NCI-H2171 (cell line): ENCODE measurements at regions not wholly inside any gene's neighbourhood (a gene's known extent, or its start where the extent isn't known, plus 50 kb on each side); places are given as distances from the start of the nearest gene placed in this dataset.
"Not testable (repeated sequence)": the region's sequence is repeated elsewhere in the genome, so short reads cannot be mapped to it uniquely, and the experiment has no call there.

Source experiments
- DNase-seq: peaks from one replicate; lab custom pipeline; 2025; lab: John Stamatoyannopoulos, UW

- DNase-seq: peak; percentile 66
These were observed 255.9 kb upstream of the SULF2 start for GRCh38 chr20:48041078-48041780.

GRCh38 chr20:48040491-48040890 is 255.2 kb upstream of the SULF2 start:
- DNase-seq: no peak

GRCh38 chr20:48040051-48040450 is 254.8 kb upstream of the SULF2 start:
- DNase-seq: no peak

- no peak for DNase-seq
These were observed 254.2 kb upstream of the SULF2 start for GRCh38 chr20:48039514-48039913.

GRCh38 chr20:48038713-48039112 is 253.4 kb upstream of the SULF2 start:
- no peak for DNase-seq

GRCh38 chr20:48037798-48038197 is 252.5 kb upstream of the SULF2 start:
- not testable (repeated sequence) for DNase-seq

GRCh38 chr20:48035961-48036731 is 250.9 kb upstream of the SULF2 start:
- no peak for DNase-seq

- DNase-seq: no peak
These were observed 249.5 kb upstream of the SULF2 start for GRCh38 chr20:48034751-48035150.

- DNase-seq: not testable (repeated sequence)
These were observed 247.7 kb upstream of the SULF2 start for GRCh38 chr20:48033005-48033404.

GRCh38 chr20:48031122-48031521 is 245.8 kb upstream of the SULF2 start:
- no peak for DNase-seq

GRCh38 chr20:48026981-48027592 is 241.8 kb upstream of the SULF2 start:
- peak; percentile 32 for DNase-seq

- no peak for DNase-seq
These were observed 240.4 kb upstream of the SULF2 start for GRCh38 chr20:48025661-48026060.

- no peak for DNase-seq
These were observed 239.8 kb upstream of the SULF2 start for GRCh38 chr20:48025051-48025515.

GRCh38 chr20:48024539-48024938 is 239.3 kb upstream of the SULF2 start:
- DNase-seq: no peak

- DNase-seq: not testable (repeated sequence)
These were observed 235.4 kb upstream of the SULF2 start for GRCh38 chr20:48020696-48021095.

- no peak for DNase-seq
These were observed 234.7 kb upstream of the SULF2 start for GRCh38 chr20:48019940-48020339.

GRCh38 chr20:48019496-48019895 is 234.2 kb upstream of the SULF2 start:
- no peak for DNase-seq

- DNase-seq: not testable (repeated sequence)
These were observed 233.6 kb upstream of the SULF2 start for GRCh38 chr20:48018851-48019250.

- no peak for DNase-seq
These were observed 232.7 kb upstream of the SULF2 start for GRCh38 chr20:48017992-48018391.

GRCh38 chr20:48017509-48017908 is 232.2 kb upstream of the SULF2 start:
- no peak for DNase-seq

- no peak for DNase-seq
These were observed 230.9 kb upstream of the SULF2 start for GRCh38 chr20:48015943-48016723.
